ENCODE measurements at regions not wholly inside any gene's neighbourhood (a gene's known extent, or its start where the extent isn't known, plus 50 kb on each side); places are given as distances from the start of the nearest gene placed in this dataset.

- no peak for DNase-seq (ENCODE audit: low read depth)
Measured at GRCh38 chr14:96980835-96981234, 183.7 kb downstream of the VRK1 start.

GRCh38 chr14:96986256-96987085, 189.3 kb downstream of the VRK1 start:
- no peak for DNase-seq (ENCODE audit: low read depth)

GRCh38 chr14:96987086-96987474, 189.9 kb downstream of the VRK1 start:
- DNase-seq (ENCODE audit: low read depth): no peak

GRCh38 chr14:96987771-96988170, 190.6 kb downstream of the VRK1 start:
- DNase-seq (ENCODE audit: low read depth): no peak

- no peak for DNase-seq (ENCODE audit: low read depth)
Measured at GRCh38 chr14:96989306-96989705, 192.1 kb downstream of the VRK1 start.

GRCh38 chr14:96991226-96991625, 194.0 kb downstream of the VRK1 start:
- no peak for DNase-seq (ENCODE audit: low read depth)

- no peak for DNase-seq (ENCODE audit: low read depth)
Measured at GRCh38 chr14:96994999-96995398, 197.8 kb downstream of the VRK1 start.

- DNase-seq (ENCODE audit: low read depth): no peak
Measured at GRCh38 chr14:96997269-96997668, 200.1 kb downstream of the VRK1 start.

GRCh38 chr14:96997996-96998395, 200.8 kb downstream of the VRK1 start:
- no peak for DNase-seq (ENCODE audit: low read depth)

- DNase-seq (ENCODE audit: low read depth): no peak
Measured at GRCh38 chr14:96999654-97000155, 202.5 kb downstream of the VRK1 start.

GRCh38 chr14:97002454-97002853, 205.3 kb downstream of the VRK1 start:
- DNase-seq (ENCODE audit: low read depth): no peak

GRCh38 chr14:97005934-97006333, 208.8 kb downstream of the VRK1 start:
- no peak for DNase-seq (ENCODE audit: low read depth)

- DNase-seq (ENCODE audit: low read depth): no peak
Measured at GRCh38 chr14:97010491-97011160, 213.4 kb downstream of the VRK1 start.

- DNase-seq (ENCODE audit: low read depth): no peak
Measured at GRCh38 chr14:97013878-97014277, 216.7 kb downstream of the VRK1 start.

GRCh38 chr14:97021001-97021400, 223.8 kb downstream of the VRK1 start:
- no peak for DNase-seq (ENCODE audit: low read depth)

GRCh38 chr14:97021571-97022168, 224.5 kb downstream of the VRK1 start:
- no peak for DNase-seq (ENCODE audit: low read depth)

- no peak for DNase-seq (ENCODE audit: low read depth)
Measured at GRCh38 chr14:97022741-97023140, 225.6 kb downstream of the VRK1 start.

- no peak for DNase-seq (ENCODE audit: low read depth)
Measured at GRCh38 chr14:97023871-97024270, 226.7 kb downstream of the VRK1 start.

GRCh38 chr14:97024300-97024699, 227.1 kb downstream of the VRK1 start:
- DNase-seq (ENCODE audit: low read depth): no peak

- DNase-seq (ENCODE audit: low read depth): no peak
Measured at GRCh38 chr14:97025722-97026121, 228.5 kb downstream of the VRK1 start.

- DNase-seq (ENCODE audit: low read depth): no peak
Measured at GRCh38 chr14:97027256-97027999, 230.2 kb downstream of the VRK1 start.

- DNase-seq (ENCODE audit: low read depth): no peak
Measured at GRCh38 chr14:97028382-97028781, 231.2 kb downstream of the VRK1 start.

All from non-pigmented ciliary epithelial cell (primary cell).